T-helper 9 cell (primary cell): ENCODE measurements at regions not wholly inside any gene's neighbourhood (a gene's known extent, or its start where the extent isn't known, plus 50 kb on each side); places are given as distances from the start of the nearest gene placed in this dataset.
"Not testable (repeated sequence)": the region's sequence is repeated elsewhere in the genome, so short reads cannot be mapped to it uniquely, and the experiment has no call there.

ENCODE experiments used
- DNase-seq: peaks from one replicate; pipeline ENCODE4 v3.0.0-alpha.2; 2020

GRCh38 chr19:27843861-27844260, 1369.1 kb downstream of the UQCRFS1 start:
- no peak for DNase-seq

GRCh38 chr19:27833031-27833430, 1379.9 kb downstream of the UQCRFS1 start:
- DNase-seq, result no peak

GRCh38 chr19:27828829-27829228, 1384.1 kb downstream of the UQCRFS1 start:
- no peak for DNase-seq

- DNase-seq, result no peak
Measured at GRCh38 chr19:27824108-27824507, 1388.8 kb downstream of the UQCRFS1 start.

DNA sequence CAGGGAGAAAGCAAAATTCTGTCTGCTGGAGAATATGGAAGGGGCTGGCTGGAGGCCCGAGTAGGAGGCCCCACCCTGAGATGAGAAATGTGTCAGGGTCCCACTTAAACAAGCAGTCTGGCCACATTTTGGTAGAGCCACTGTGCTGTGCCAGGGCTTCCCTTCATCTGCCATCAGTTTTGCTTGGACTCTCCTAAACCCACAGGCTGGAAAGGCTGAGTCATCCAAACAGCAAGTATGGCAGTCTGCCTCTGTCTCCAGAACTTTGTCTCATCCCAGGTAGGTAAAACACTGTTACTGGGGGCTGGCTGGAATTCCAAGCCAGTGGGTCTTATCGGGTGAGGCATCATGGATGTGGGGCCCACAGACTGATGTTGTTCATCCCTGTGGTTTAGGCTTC, 1390.6 kb downstream of the UQCRFS1 start:
- DNase-seq, result no peak

DNA sequence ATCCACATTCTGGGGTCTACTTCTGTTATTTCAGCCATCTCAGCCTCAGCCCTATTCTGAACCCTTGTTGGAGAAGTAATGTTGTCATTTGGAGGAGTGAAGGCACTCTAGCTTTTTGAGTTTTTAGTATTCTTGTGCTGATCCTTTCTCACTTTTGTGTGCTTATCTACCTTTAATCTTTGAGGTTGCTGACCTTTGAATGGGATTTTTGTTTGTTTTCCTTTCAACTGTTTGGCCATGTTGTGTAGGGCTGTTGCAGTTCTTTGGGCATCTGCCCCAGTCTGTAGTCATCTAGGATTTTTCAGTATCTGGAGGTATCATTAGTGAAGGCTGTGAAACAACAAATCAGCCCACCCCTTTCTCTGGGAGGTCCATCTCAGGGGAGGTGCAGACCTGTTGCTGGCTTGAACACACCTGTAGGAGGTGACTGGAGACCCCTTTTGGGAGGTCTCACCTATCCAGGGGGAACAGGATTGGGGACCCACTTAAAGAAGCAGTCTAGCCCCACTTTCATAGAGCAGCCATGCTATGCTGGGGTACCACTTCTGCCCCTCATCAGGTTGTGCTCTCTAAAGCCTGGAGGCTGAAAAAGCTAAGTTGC, 1391.4 kb downstream of the UQCRFS1 start:
- DNase-seq, result no peak

- no peak for DNase-seq
Measured at GRCh38 chr19:27815985-27816384, 1397.0 kb downstream of the UQCRFS1 start.

GRCh38 chr19:27814834-27815233, 1398.1 kb downstream of the UQCRFS1 start:
- DNase-seq, result not testable (repeated sequence)

DNA sequence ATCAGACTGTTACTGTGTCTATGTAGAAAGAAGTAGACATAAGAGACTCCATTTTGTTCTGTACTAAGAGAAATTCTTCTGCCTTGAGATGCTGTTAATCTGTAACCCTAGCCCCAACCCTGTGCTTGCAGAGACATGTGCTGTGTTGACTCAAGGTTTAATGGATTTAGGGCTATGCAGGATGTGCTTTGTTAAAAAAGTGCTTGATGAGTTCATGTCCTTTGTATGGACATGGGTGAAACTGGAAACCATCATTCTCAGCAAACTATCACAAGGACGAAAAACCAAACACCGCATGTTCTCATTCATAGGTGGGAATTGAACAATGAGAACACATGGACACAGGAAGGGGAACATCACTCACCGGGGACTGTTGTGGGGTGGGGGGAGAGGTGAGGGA, 1398.7 kb downstream of the UQCRFS1 start:
- not testable (repeated sequence) for DNase-seq

DNA sequence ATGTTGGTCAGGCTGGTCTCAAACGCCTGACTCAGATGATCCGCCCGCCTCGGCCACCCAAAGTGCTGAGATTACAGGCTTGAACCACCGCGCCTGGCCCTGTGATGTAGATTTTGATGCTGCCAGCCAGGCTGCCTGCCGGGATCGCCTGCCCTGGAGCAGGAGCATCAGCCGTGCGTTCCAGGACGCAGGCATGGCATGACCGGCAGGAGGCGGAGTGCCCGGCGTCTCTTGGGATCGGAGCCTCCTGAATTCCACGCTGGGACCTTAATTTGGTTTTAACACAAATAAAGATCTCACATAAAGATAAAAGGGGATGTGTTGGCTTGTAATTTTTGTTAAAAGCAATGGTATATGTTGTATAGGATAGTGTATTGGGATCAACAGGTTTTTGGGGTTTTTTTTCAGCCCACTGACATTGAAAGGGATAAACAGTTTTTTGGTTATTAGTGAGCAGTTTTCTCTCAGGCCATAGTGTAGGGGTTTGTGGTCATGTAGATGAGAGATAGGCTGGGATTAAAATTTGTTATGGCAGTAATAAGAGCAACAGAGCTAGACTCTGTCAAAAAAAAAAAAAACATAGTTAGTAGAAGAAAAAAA, 1406.4 kb downstream of the UQCRFS1 start:
- no peak for DNase-seq

DNA sequence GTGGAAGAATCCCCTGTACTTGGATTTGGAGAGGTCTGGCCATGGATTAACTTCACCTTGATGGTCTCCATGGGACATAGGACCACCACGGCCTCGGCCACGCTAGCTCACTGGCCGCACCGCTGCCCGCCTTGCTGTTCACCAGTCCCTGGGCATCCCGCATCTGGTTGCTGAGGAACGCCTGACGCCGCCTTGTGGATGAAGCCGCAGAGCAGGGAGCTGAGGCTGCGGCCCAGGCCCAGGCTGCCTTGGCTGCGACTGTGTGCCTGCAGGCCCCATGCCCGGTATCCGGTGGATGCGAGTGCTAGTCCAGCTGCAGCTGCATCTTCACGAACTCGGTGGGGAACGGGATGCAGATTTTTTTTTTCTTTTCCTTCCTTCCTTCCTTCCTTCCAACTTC, 1407.1 kb downstream of the UQCRFS1 start:
- no peak for DNase-seq

- not testable (repeated sequence) for DNase-seq
Measured at GRCh38 chr19:27802293-27802692, 1410.7 kb downstream of the UQCRFS1 start.

- no peak for DNase-seq
Measured at GRCh38 chr19:27796540-27796939, 1416.4 kb downstream of the UQCRFS1 start.

- DNase-seq, result no peak
Measured at GRCh38 chr19:27796073-27796472, 1416.9 kb downstream of the UQCRFS1 start.

GRCh38 chr19:27795369-27795768, 1417.6 kb downstream of the UQCRFS1 start:
- DNase-seq, result no peak

- no peak for DNase-seq
Measured at GRCh38 chr19:27794494-27795042, 1418.4 kb downstream of the UQCRFS1 start.

GRCh38 chr19:27793644-27794493, 1419.1 kb downstream of the UQCRFS1 start:
- DNase-seq, result peak; percentile 84

- DNase-seq, result peak; percentile 48
Measured at GRCh38 chr19:27793128-27793643, 1419.8 kb downstream of the UQCRFS1 start.

DNA sequence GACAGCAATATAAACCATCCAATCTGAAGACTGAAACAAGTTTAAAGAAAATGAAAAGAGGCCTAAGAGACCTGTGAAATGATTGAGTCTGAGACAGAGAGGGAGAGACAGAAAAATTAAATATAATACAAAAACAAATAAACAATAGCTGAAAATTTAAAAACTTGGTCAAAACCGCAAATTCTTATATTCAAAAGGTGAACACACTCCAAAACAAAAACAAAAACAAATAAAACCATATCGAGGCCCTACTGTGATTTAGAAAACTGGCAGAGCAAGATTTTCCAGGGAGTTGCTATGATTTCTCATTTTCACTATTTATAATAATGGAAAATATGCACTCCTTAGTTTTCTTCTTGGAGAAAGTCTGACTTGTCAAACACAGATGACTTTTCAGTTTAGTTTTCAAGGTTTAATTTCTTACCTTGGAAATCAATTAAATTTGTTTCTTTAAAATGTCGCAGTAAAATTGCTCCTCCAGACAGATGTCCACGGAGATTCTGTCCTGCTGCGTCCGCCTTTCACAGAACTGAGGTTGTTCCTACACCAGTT, 1420.3 kb downstream of the UQCRFS1 start:
- no peak for DNase-seq

DNA sequence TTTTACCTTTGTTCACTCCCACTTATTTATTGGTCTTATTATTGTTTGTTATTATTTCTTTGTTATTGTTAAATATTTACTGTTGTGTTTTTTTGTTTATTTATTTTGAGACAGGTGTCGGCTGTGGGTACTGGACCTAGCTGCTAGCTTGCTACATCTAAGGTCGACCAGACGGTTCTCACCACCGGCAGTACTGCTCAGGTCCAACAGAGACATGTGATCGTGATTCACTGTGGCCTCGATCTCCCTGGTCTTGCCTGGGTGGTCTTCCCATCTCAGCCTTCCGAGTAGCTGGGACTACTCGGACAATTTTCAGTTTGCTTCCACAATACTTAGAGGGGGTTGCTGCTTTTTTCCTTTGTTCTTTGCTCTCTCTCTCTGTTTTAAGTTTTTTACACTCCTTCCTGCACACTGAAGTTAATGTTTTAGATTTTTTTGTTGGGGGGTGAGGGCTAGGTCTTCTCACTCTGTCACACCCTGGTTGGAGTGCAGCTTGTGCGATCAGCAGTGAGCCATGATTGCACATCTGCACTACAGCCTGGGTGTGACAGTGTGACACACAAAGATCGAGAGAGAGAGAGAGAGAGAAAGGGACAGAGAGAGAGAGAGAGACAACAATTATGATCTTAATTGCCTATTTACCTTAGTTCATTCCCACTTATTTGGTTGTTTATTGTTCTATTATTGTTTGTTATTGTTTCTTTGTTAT, 1432.4 kb downstream of the UQCRFS1 start:
- no peak for DNase-seq

- no peak for DNase-seq
Measured at GRCh38 chr19:27779954-27780353, 1433.0 kb downstream of the UQCRFS1 start.

DNA sequence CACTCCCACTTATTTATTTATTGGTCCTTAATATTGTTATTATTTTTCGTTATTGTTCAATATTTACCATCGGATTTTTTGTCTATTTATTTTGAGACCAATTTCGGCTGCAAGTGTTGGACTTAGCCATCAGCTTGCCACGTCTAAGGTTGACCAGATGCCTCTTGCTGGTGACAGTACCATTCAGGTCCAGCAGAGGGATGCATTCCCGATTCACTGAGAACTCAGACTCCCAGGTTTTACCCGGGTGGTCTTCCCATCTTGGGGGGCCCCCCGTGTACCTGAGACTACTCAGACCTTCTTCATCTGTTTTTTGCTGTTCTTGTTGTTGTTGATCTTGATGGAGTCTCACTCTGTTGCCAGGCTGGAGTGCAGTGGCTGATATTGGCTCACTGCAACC, 1435.2 kb downstream of the UQCRFS1 start:
- no peak for DNase-seq
